ENCODE measurements at regions not wholly inside any gene's neighbourhood (a gene's known extent, or its start where the extent isn't known, plus 50 kb on each side); places are given as distances from the start of the nearest gene placed in this dataset.

DNA sequence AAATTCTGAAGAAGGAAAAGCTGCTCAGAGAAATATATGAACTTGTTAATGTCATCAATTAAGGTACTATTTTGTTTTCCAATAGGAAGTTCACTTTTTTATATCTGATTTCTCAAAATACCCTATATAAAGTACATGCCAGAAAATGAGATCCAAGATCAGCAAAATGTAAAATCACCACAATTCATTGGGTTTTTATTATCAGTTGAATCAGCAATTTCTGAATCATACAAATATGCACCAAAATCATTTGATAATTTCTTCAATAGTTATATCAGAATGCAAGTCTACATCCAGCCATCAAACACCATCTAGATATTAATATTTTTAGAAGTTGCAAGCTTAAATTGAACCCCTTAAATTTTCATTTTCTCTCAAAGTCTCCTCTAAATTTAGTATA is 1293.4 kb upstream of the NCAM2 start:
- no peaks in the 10 kb centered on the region for H3K27me3 ChIP-seq
- DNase-seq (no peak), ATAC-seq (no peak)
- no peaks in the 10 kb centered on the region for H3K4me1 ChIP-seq
- TF ChIP-seq, protein P1, sequence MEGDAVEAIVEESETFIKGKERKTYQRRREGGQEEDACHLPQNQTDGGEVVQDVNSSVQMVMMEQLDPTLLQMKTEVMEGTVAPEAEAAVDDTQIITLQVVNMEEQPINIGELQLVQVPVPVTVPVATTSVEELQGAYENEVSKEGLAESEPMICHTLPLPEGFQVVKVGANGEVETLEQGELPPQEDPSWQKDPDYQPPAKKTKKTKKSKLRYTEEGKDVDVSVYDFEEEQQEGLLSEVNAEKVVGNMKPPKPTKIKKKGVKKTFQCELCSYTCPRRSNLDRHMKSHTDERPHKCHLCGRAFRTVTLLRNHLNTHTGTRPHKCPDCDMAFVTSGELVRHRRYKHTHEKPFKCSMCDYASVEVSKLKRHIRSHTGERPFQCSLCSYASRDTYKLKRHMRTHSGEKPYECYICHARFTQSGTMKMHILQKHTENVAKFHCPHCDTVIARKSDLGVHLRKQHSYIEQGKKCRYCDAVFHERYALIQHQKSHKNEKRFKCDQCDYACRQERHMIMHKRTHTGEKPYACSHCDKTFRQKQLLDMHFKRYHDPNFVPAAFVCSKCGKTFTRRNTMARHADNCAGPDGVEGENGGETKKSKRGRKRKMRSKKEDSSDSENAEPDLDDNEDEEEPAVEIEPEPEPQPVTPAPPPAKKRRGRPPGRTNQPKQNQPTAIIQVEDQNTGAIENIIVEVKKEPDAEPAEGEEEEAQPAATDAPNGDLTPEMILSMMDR (IDR thresholded peaks at IDR 0.05): no peak
- H3K9me3 ChIP-seq: peaks cover 0 to 26% of the 10 kb centered on the region in 2 donors
- H3K36me3 ChIP-seq: no peaks in the 10 kb centered on the region
- intact Hi-C loops (cut with DNase I): no loop called here
- no peak overlapping the region for H3K27ac ChIP-seq
- H3K4me3 ChIP-seq: no peak overlapping the region

- DNase-seq: no peak
- no peak overlapping the region for H3K4me3 ChIP-seq
These were observed 1285.8 kb upstream of the NCAM2 start for GRCh38 chr21:19712441-19712840.

GRCh38 chr21:19713313-19713712 is 1284.9 kb upstream of the NCAM2 start:
- H3K4me3 ChIP-seq: no peak overlapping the region
- H3K36me3 ChIP-seq: no peaks in the 10 kb centered on the region
- DNase-seq (no peak), ATAC-seq (no peak)
- intact Hi-C loops (cut with DNase I): no loop called here
- TF ChIP-seq, protein P1 (IDR thresholded peaks at IDR 0.05): no peak
- H3K4me1 ChIP-seq: no peaks in the 10 kb centered on the region
- no peaks in the 10 kb centered on the region for H3K27me3 ChIP-seq
- H3K9me3 ChIP-seq: peaks cover 0 to 11% of the 10 kb centered on the region in 2 donors
- H3K27ac ChIP-seq: no peak overlapping the region

More at GRCh38 chr21:19712441-19712840, 1285.8 kb upstream of the NCAM2 start:
- intact Hi-C loops (cut with DNase I): no loop called here
- Histone ChIP-seq H3K27me3 (no peaks in the 10 kb centered on the region), H3K36me3 (no peaks in the 10 kb centered on the region), H3K9me3 (peaks cover 0 to 14% of the 10 kb centered on the region in 2 donors), H3K4me1 (no peaks in the 10 kb centered on the region), H3K27ac (no peak overlapping the region)
- no peak for ATAC-seq
- TF ChIP-seq, protein P1 (IDR thresholded peaks at IDR 0.05): no peak

DNA sequence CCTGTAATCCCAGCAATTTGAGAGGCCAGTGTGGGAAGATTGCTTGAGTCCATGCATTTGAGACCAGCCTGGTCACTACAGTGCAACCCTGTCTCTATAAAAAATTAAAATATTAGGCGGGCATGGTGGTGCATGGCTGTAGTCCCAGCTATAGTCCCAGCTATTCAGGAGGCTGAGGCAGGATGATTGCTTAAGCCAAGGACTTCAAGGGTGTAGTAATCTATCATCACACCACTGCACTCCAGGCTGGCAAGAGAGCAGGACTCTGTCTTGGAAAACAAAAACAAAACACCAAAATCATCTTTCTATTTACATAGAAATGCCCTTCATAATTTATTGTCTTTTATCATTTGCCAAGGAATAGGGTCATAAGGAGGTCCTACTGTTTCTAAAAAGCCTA is 1274.1 kb upstream of the NCAM2 start:
- intact Hi-C loops (cut with DNase I): no loop called here
- ATAC-seq: no peak
- H3K27ac ChIP-seq: no peak overlapping the region

DNA sequence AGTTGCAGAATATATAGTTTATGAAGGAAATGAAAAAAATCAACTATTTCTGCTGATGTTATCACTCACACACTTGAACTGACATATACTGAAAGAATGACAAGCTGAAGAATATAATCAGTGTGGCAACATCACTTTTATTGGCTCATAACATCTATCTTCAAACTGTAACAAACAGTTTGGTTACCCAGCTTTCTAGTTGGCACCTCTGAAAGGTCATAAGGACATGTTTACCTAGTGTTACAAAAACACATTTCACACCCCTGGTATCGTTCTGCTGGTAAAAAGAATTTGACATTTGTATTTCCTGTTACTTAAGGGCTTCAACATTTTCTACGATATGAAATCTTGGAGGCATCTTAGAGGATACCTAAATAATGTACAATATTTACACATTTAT is 1267.0 kb upstream of the NCAM2 start:
- TF ChIP-seq, protein P1 (IDR thresholded peaks at IDR 0.05): no peak
- Histone ChIP-seq H3K27me3 (no peaks in the 10 kb centered on the region), H3K27ac (no peak overlapping the region), H3K9me3 (peaks cover 0 to 7% of the 10 kb centered on the region in 2 donors), H3K36me3 (no peaks in the 10 kb centered on the region), H3K4me3 (no peak overlapping the region), H3K4me1 (no peaks in the 10 kb centered on the region)
- ATAC-seq (no peak), DNase-seq (no peak)
- intact Hi-C loops (cut with DNase I): no loop called here

More for the DNA sequence above, 1274.1 kb upstream of the NCAM2 start:
- Histone ChIP-seq H3K4me1 (no peaks in the 10 kb centered on the region), H3K27me3 (no peaks in the 10 kb centered on the region), H3K4me3 (no peak overlapping the region), H3K9me3 (no peaks in the 10 kb centered on the region), H3K36me3 (no peaks in the 10 kb centered on the region)
- TF ChIP-seq, protein P1 (IDR thresholded peaks at IDR 0.05): no peak
- DNase-seq: no peak

Data from left lung (tissue), 4 donors.